SK-N-MC (cell line): ENCODE measurements at regions not wholly inside any gene's neighbourhood (a gene's known extent, or its start where the extent isn't known, plus 50 kb on each side); places are given as distances from the start of the nearest gene placed in this dataset.

Source experiments
- DNase-seq: peaks from one replicate; pipeline ENCODE4 v3.0.0-alpha.2; 2011; ENCODE audit warnings: low read depth, low spot score
- H3K27ac ChIP-seq: fragments of 200-600 bp; sonication (generic); 2 replicates; pipeline ENCODE4 v1.5.1; 2016; ENCODE audit warnings: mixed run types
- H3K36me3 ChIP-seq: fragments of 200-600 bp; sonication (generic); 2 replicates; pipeline ENCODE4 v1.6.1; 2017; ENCODE audit warnings: antibody characterized with exemption, low read length, mixed read lengths; ENCODE audit not compliant: insufficient read depth
- H3K4me3 ChIP-seq: fragments of 200-600 bp; sonication (generic); 2 replicates; pipeline ENCODE4 v1.5.1; 2016
- H3K9ac ChIP-seq: fragments of 200-600 bp; sonication (generic); 2 replicates; pipeline ENCODE4 v1.8.0; 2017; ENCODE audit warnings: mixed run types, mixed read lengths; ENCODE audit not compliant: insufficient read length
- H3K9me3 ChIP-seq: fragments of 200-600 bp; sonication (generic); 2 replicates; pipeline ENCODE4 v1.6.1; 2017; ENCODE audit warnings: low read depth, mild to moderate bottlenecking, antibody characterized with exemption, low read length, moderate library complexity, mixed read lengths
- EZH2 ChIP-seq: fragments of 200-600 bp; sonication (generic); IDR thresholded peaks from one replicate; pipeline ENCODE4 v1.6.1; 2017; ENCODE audit warnings: antibody characterized with exemption
- FOXP2 ChIP-seq: optimal IDR thresholded peaks from 2 replicates; pipeline ENCODE3; 2011; ENCODE audit warnings: mild to moderate bottlenecking, moderate library complexity; ENCODE audit not compliant: insufficient read depth; ENCODE audit errors: extremely low read length, control extremely low read depth
- POLR2AphosphoS5 ChIP-seq: IDR thresholded peaks from 2 replicates; pipeline ENCODE4 v1.6.1; 2012; ENCODE audit warnings: mild to moderate bottlenecking, low read depth, low read length, borderline replicate concordance

DNA sequence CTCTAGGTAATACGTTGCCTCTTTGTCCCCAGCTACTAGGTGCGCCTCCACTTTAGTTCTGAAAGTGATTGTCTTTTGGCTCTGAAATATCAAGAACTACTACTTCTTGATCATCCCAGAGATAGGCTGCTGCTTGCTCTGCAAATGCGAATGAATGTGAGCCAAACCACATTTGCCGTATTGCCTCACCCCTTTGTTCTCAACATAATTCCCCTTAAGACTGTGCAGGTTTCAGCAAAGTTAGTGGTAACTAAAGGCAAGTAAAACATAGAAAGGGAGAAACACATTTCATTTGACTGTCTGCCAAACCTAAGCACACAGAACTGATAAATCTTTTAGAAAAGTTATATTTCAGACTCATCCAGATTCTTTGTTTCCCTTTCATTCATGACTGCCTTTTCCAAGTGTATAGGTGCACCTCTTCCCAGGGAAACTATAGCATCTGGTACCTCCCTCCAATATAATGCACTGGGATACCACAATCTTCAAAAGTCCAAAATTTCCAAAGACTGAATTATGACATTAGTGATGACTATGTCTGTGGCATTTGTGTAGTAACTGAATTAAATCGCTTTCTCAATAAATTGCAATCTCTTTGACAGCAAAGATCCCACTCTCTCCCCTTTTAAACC is 720.6 kb upstream of the CBLB start:
- Histone ChIP-seq H3K36me3 (no peaks in the 10 kb centered on the region), H3K9ac (no peak overlapping the region), H3K9me3 (no peaks in the 10 kb centered on the region), H3K27ac (peak overlapping the region; percentile 84), H3K4me3 (peak overlapping the region; percentile 52)
- TF ChIP-seq EZH2, result no peak
- no peak for TF ChIP-seq POLR2AphosphoS5
- no peak for TF ChIP-seq FOXP2
- no peak for DNase-seq

- peak; percentile 88 for DNase-seq
- H3K9ac ChIP-seq, result no peak overlapping the region
- H3K36me3 ChIP-seq, result no peaks in the 10 kb centered on the region
- TF ChIP-seq EZH2 (no peak), FOXP2 (no peak), POLR2AphosphoS5 (peak; percentile 39; the same call in 1 of the 2 replicates)
- H3K27ac ChIP-seq, result peak overlapping the region; percentile 84
- no peaks in the 10 kb centered on the region for H3K9me3 ChIP-seq
- H3K4me3 ChIP-seq, result peak overlapping the region; percentile 52
These were observed 721.4 kb upstream of the CBLB start for GRCh38 chr3:106590216-106590615.

GRCh38 chr3:106593381-106593780 is 724.6 kb upstream of the CBLB start:
- Histone ChIP-seq H3K9me3 (0 out of 2 replicates have a peak, but pooled peaks cover 4% of the 10 kb centered on the region), H3K36me3 (no peaks in the 10 kb centered on the region), H3K4me3 (no peak overlapping the region), H3K9ac (no peak overlapping the region), H3K27ac (no peak overlapping the region)
- no peak for DNase-seq
- TF ChIP-seq EZH2, result no peak
- TF ChIP-seq FOXP2, result no peak
- no peak for TF ChIP-seq POLR2AphosphoS5

DNA sequence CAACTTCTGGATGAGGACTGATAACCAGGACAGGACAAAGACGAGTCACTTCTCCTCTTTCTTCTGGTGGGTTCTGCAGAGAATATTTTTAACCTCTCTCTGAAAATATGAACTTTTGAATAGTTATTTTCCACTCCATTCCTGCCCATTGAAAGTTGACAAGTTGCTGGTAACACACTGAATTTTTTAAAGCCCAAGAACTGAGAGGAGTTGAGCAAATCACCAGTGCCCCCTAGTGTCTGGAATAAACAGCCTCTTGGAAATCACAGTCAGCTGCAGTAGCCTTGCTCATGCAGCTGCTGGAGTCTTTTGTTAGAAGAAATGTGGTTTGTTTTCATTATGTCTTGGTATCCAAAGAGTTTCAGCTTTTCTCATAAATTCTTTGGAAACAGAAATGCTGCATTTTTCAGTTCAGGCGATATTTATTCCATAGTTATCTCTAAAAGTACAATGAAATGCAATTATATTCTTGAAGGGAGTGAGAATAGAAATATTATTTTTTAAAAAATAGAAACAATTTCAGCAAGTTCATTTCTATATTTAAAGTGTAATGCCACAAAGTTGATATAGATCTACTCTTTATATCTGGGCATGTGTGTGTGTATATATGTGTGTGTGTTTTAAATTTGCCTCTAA is 741.0 kb upstream of the CBLB start:
- peak; percentile 95 for DNase-seq
- Histone ChIP-seq H3K9me3 (peaks cover 5% of the 10 kb centered on the region), H3K27ac (peak overlapping the region; percentile 65), H3K36me3 (no peaks in the 10 kb centered on the region), H3K9ac (peak overlapping the region; percentile 20), H3K4me3 (no peak overlapping the region)
- TF ChIP-seq FOXP2, result no peak

GRCh38 chr3:106610362-106610959 is 741.6 kb upstream of the CBLB start:
- peak overlapping the region; percentile 65 for H3K27ac ChIP-seq
- no peak for TF ChIP-seq EZH2
- TF ChIP-seq POLR2AphosphoS5, result no peak
- TF ChIP-seq FOXP2, result no peak
- no peaks in the 10 kb centered on the region for H3K36me3 ChIP-seq
- no peak for DNase-seq
- peaks cover 5% of the 10 kb centered on the region for H3K9me3 ChIP-seq
- peak overlapping the region; percentile 20 for H3K9ac ChIP-seq
- H3K4me3 ChIP-seq, result no peak overlapping the region

DNA sequence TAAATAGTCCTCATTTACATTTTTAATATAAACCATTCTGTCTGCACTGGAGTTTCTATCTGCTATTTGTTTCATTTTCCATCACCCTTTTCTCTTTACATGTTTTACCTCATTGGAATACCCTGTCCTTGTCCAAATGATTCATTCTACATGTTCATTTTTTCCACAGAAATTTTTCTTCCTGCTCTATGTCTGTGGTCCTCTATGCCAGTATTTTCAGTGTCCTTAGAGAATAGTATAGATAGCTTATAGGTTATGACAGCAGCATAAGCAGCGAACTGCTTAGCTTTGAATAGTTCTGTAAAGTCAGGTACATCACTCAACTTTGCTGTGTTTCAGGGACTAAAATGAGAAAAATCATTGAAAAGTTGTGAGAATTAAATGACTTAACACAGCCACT is 742.3 kb upstream of the CBLB start:
- Histone ChIP-seq H3K4me3 (no peak overlapping the region), H3K36me3 (no peaks in the 10 kb centered on the region), H3K9me3 (peaks cover 5% of the 10 kb centered on the region), H3K9ac (no peak overlapping the region), H3K27ac (no peak overlapping the region)
- DNase-seq, result no peak
- no peak for TF ChIP-seq POLR2AphosphoS5

- Histone ChIP-seq H3K9me3 (peaks cover 5% of the 10 kb centered on the region; the same call in 1 of the 2 replicates), H3K9ac (no peak overlapping the region), H3K27ac (no peak overlapping the region), H3K36me3 (no peaks in the 10 kb centered on the region), H3K4me3 (no peak overlapping the region)
- TF ChIP-seq EZH2 (no peak), FOXP2 (no peak), POLR2AphosphoS5 (no peak)
- DNase-seq, result no peak
These were observed 743.0 kb upstream of the CBLB start for GRCh38 chr3:106611841-106612240.

- H3K36me3 ChIP-seq, result no peaks in the 10 kb centered on the region
- no peak for DNase-seq
- no peak overlapping the region for H3K27ac ChIP-seq
- H3K4me3 ChIP-seq, result no peak overlapping the region
- no peak overlapping the region for H3K9ac ChIP-seq
- H3K9me3 ChIP-seq, result peaks cover 5% of the 10 kb centered on the region; the same call in 1 of the 2 replicates
- TF ChIP-seq EZH2, result no peak
- TF ChIP-seq FOXP2, result no peak
- TF ChIP-seq POLR2AphosphoS5, result no peak
These were observed 747.7 kb upstream of the CBLB start for GRCh38 chr3:106616556-106616955.
